Stimulated activated CD8-positive, alpha-beta memory T cell treated with anti-CD3 and anti-CD28 coated beads, Interleukin-7, amount 100 ng/mL, for 1 hour (primary cell): ENCODE measurements at regions not wholly inside any gene's neighbourhood (a gene's known extent, or its start where the extent isn't known, plus 50 kb on each side); places are given as distances from the start of the nearest gene placed in this dataset.

Source experiments
- DNase-seq, 2 donors: peaks; one replicate each; pipeline ENCODE4 v3.0.0-alpha.2; 2020; ENCODE audit warnings: low read depth in 2 of 2

GRCh38 chr13:85538957-85539356, 260.3 kb downstream of the SLITRK6 start:
- no peak for DNase-seq

- DNase-seq: no peak
Observed at GRCh38 chr13:85537601-85538000, 261.6 kb downstream of the SLITRK6 start.

- no peak for DNase-seq
Observed at GRCh38 chr13:85536706-85537105, 262.5 kb downstream of the SLITRK6 start.

GRCh38 chr13:85535316-85536084, 263.7 kb downstream of the SLITRK6 start:
- no peak for DNase-seq

- no peak for DNase-seq
Observed at GRCh38 chr13:85533911-85534310, 265.3 kb downstream of the SLITRK6 start.

- DNase-seq: no peak
Observed at GRCh38 chr13:85529218-85529594, 270.0 kb downstream of the SLITRK6 start.

GRCh38 chr13:85528491-85529217, 270.6 kb downstream of the SLITRK6 start:
- no peak for DNase-seq

GRCh38 chr13:85527316-85527715, 271.9 kb downstream of the SLITRK6 start:
- no peak for DNase-seq

- no peak for DNase-seq
Observed at GRCh38 chr13:85525411-85525810, 273.8 kb downstream of the SLITRK6 start.

- no peak for DNase-seq
Observed at GRCh38 chr13:85521657-85522056, 277.6 kb downstream of the SLITRK6 start.

- DNase-seq: no peak
Observed at GRCh38 chr13:85520445-85520844, 278.8 kb downstream of the SLITRK6 start.

GRCh38 chr13:85519363-85519762, 279.9 kb downstream of the SLITRK6 start:
- no peak for DNase-seq

- DNase-seq: no peak
Observed at GRCh38 chr13:85512421-85512820, 286.8 kb downstream of the SLITRK6 start.

- DNase-seq: no peak
Observed at GRCh38 chr13:85509512-85509911, 289.7 kb downstream of the SLITRK6 start.

GRCh38 chr13:85508683-85509329, 290.4 kb downstream of the SLITRK6 start:
- DNase-seq: no peak

- no peak for DNase-seq
Observed at GRCh38 chr13:85503797-85504196, 295.4 kb downstream of the SLITRK6 start.

- DNase-seq: no peak
Observed at GRCh38 chr13:85501616-85502015, 297.6 kb downstream of the SLITRK6 start.

GRCh38 chr13:85500696-85501256, 298.4 kb downstream of the SLITRK6 start:
- no peak for DNase-seq

GRCh38 chr13:85498774-85499173, 300.4 kb downstream of the SLITRK6 start:
- no peak for DNase-seq

GRCh38 chr13:85497652-85498051, 301.6 kb downstream of the SLITRK6 start:
- no peak for DNase-seq

- no peak for DNase-seq
Observed at GRCh38 chr13:85492283-85492682, 306.9 kb downstream of the SLITRK6 start.

GRCh38 chr13:85486663-85487062, 312.6 kb downstream of the SLITRK6 start:
- DNase-seq: no peak
